ENCODE measurements at regions not wholly inside any gene's neighbourhood (a gene's known extent, or its start where the extent isn't known, plus 50 kb on each side); places are given as distances from the start of the nearest gene placed in this dataset.
A peak's percentile ranks its signal among the peaks of the same experiment; 100 is the strongest.
"Not testable (repeated sequence)": the region's sequence is repeated elsewhere in the genome, so short reads cannot be mapped to it uniquely, and the experiment has no call there.

DNA sequence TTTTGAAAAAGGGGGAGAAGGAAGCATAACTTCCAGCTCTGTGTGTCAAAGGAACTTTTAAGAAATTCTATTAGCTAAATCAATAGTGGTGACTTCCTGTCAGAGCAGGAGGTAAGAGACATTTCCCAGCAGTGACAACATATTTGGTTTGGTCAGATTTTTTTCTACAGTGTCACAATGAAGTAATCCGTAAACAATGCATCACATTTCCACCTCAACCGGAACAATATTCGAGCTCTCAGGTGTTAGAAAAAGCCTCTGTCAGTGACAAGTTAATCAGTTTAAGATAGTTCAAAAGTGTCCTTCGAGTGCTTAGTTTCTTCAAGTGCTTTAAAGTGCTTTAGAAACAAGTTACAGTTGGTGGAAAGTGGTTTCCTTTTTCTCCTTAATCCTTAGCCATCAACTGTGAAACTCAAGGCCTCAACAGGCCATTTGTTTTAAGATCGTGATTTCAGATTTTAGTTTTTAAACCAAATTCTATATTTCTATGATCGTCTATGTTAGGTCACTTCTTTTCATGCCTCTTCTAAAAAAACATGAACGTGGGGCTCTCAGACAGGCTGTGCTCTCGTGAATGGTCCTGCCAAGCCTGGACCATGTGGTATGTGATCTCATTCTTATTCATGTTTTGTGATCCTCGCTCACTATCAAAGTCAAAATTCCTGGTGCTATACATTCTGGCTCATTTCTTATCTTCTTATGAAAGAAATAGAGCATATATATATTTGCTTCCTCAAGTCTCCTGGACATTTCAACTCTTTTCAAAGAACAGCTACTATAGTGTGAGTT, 181.9 kb upstream of the HMHB1 start:
- ATAC-seq (no peak), DNase-seq (ENCODE audit: low spot score) (no peak)
- H3K4me3 Mint-ChIP-seq: no peak overlapping the region
- peaks cover 8% of the 10 kb centered on the region for H3K9me3 Mint-ChIP-seq
- peaks cover 11% of the 10 kb centered on the region for H3K4me1 Mint-ChIP-seq
- H3K27ac Mint-ChIP-seq: no peak overlapping the region
- CTCF ChIA-PET: interaction anchor here (0.5 kb wide), 1 partner anchor 338 kb away, joined by 3 read pairs; no protein-coding TSS in a partner anchor
- POLR2A ChIA-PET: no interaction called here
- TF ChIP-seq GABPB1 (CRISPR knock-in tag; IDR thresholded peaks at IDR 0.05): peak; percentile 70
- no peak for TF ChIP-seq TEAD4 (CRISPR knock-in tag; IDR thresholded peaks at IDR 0.05)
- no peaks in the 10 kb centered on the region for H3K27me3 Mint-ChIP-seq (ENCODE audit: low read depth)
- no peaks in the 10 kb centered on the region for H3K36me3 Mint-ChIP-seq

DNA sequence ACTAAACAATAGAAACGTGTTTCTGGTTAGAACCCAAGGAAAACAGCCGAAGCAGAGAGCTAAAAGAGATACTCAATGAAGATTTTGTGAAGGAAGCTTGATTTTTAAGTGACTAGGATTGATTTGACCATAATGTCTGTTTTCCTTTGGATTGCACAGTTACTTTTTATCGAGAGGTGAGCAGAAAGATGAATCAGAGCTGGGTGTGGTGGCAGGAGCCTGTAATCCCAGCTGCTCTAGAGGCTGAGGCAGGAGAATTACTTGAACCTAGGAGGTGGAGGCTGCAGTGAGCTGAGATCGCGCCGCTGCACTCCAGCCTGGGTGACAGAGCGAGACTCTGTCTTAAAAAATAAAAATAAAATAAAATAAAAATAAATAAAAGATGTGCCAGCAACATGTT, 186.9 kb upstream of the HMHB1 start:
- H3K36me3 Mint-ChIP-seq; H3K4me1 Mint-ChIP-seq; POLR2A ChIA-PET; DNase-seq (ENCODE audit: low spot score); ATAC-seq; CTCF ChIA-PET; H3K27ac Mint-ChIP-seq; H3K27me3 Mint-ChIP-seq (ENCODE audit: low read depth); H3K4me3 Mint-ChIP-seq: not testable (repeated sequence)
- peaks cover 11% of the 10 kb centered on the region for H3K9me3 Mint-ChIP-seq

DNA sequence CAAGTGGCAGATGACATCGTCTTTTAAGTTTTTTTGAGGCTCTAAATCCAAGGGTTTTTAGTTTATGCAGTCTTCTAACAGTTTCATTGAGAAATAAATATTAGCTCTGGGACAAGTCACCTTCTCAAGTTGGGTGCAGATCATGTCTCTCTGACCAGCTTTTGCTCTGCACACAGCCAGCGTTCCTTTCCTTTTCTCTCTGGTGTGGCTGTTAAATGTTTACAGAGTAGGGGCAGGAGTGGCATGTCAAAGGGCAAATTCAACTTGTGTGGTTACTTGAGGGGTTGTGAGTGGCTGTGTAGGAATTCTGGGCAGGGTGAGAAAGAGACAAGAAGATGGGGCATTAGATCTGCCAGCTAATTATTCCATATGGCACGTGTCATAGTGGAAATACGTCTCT, 187.5 kb upstream of the HMHB1 start:
- peaks cover under 1% of the 10 kb centered on the region for H3K4me1 Mint-ChIP-seq
- ChIA-PET POLR2A (no interaction called here), CTCF (no interaction called here)
- H3K27me3 Mint-ChIP-seq (ENCODE audit: low read depth): no peaks in the 10 kb centered on the region
- TF ChIP-seq, protein P1, sequence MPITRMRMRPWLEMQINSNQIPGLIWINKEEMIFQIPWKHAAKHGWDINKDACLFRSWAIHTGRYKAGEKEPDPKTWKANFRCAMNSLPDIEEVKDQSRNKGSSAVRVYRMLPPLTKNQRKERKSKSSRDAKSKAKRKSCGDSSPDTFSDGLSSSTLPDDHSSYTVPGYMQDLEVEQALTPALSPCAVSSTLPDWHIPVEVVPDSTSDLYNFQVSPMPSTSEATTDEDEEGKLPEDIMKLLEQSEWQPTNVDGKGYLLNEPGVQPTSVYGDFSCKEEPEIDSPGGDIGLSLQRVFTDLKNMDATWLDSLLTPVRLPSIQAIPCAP (CRISPR knock-in tag; IDR thresholded peaks at IDR 0.05): no peak
- TF ChIP-seq SMAD3 (CRISPR knock-in tag; IDR thresholded peaks at IDR 0.05; ENCODE audit: borderline replicate concordance): no peak
- TF ChIP-seq, protein P2, sequence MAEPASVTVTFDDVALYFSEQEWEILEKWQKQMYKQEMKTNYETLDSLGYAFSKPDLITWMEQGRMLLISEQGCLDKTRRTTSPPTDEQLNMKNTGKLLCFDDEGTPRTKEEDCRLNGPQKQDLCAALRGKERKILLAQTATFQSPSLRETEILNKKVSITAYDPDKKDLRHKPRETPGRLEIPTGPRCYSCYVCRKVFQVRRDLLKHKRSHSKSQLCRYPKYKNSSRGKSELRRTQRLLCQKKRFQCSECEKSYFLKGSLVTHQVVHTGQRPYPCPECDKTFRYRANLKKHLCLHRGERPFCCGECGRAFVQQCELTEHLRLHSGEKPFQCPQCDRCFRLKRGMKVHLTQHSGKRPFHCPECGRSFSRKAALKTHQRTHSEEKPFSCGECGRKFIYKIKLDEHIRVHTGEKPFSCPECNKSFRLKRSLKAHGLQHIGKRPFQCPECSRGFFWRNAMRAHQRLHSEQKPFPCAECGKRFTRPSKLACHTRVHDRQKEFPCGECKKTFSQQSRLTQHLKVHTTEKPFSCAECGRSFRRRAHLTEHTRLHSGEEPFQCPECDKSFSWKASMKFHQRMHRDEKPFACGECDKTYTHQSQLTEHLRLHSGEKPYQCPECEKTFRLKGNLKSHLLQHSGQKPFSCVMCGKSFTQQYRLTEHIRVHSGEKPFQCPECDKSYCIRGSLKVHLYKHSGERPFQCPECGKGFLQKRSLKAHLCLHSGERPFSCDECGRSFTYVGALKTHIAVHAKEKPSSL (CRISPR knock-in tag; conservative IDR thresholded peaks at IDR 0.05): no peak
- TF ChIP-seq, protein P3, sequence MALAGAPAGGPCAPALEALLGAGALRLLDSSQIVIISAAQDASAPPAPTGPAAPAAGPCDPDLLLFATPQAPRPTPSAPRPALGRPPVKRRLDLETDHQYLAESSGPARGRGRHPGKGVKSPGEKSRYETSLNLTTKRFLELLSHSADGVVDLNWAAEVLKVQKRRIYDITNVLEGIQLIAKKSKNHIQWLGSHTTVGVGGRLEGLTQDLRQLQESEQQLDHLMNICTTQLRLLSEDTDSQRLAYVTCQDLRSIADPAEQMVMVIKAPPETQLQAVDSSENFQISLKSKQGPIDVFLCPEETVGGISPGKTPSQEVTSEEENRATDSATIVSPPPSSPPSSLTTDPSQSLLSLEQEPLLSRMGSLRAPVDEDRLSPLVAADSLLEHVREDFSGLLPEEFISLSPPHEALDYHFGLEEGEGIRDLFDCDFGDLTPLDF (CRISPR knock-in tag; IDR thresholded peaks at IDR 0.05): no peak
- TF ChIP-seq, protein P4, sequence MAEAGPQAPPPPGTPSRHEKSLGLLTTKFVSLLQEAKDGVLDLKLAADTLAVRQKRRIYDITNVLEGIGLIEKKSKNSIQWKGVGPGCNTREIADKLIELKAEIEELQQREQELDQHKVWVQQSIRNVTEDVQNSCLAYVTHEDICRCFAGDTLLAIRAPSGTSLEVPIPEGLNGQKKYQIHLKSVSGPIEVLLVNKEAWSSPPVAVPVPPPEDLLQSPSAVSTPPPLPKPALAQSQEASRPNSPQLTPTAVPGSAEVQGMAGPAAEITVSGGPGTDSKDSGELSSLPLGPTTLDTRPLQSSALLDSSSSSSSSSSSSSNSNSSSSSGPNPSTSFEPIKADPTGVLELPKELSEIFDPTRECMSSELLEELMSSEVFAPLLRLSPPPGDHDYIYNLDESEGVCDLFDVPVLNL (CRISPR knock-in tag; IDR thresholded peaks at IDR 0.05; ENCODE audit: borderline replicate concordance, low read depth): no peak
- TF ChIP-seq, protein P5, sequence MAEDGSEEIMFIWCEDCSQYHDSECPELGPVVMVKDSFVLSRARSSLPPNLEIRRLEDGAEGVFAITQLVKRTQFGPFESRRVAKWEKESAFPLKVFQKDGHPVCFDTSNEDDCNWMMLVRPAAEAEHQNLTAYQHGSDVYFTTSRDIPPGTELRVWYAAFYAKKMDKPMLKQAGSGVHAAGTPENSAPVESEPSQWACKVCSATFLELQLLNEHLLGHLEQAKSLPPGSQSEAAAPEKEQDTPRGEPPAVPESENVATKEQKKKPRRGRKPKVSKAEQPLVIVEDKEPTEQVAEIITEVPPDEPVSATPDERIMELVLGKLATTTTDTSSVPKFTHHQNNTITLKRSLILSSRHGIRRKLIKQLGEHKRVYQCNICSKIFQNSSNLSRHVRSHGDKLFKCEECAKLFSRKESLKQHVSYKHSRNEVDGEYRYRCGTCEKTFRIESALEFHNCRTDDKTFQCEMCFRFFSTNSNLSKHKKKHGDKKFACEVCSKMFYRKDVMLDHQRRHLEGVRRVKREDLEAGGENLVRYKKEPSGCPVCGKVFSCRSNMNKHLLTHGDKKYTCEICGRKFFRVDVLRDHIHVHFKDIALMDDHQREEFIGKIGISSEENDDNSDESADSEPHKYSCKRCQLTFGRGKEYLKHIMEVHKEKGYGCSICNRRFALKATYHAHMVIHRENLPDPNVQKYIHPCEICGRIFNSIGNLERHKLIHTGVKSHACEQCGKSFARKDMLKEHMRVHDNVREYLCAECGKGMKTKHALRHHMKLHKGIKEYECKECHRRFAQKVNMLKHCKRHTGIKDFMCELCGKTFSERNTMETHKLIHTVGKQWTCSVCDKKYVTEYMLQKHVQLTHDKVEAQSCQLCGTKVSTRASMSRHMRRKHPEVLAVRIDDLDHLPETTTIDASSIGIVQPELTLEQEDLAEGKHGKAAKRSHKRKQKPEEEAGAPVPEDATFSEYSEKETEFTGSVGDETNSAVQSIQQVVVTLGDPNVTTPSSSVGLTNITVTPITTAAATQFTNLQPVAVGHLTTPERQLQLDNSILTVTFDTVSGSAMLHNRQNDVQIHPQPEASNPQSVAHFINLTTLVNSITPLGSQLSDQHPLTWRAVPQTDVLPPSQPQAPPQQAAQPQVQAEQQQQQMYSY (CRISPR knock-in tag; IDR thresholded peaks at IDR 0.05): no peak
- no peak for TF ChIP-seq ZNF423 (CRISPR knock-in tag; IDR thresholded peaks at IDR 0.05)
- no peak for TF ChIP-seq GABPB1 (CRISPR knock-in tag; IDR thresholded peaks at IDR 0.05)
- no peak for TF ChIP-seq ZNF317 (CRISPR knock-in tag; IDR thresholded peaks at IDR 0.05; ENCODE audit: borderline replicate concordance, low read depth)
- TF ChIP-seq JUN (CRISPR knock-in tag; IDR thresholded peaks at IDR 0.05): no peak
- no peak for TF ChIP-seq GRHL2 (CRISPR knock-in tag; IDR thresholded peaks at IDR 0.05; ENCODE audit: insufficient replicate concordance, severe bottlenecking)
- no peak for TF ChIP-seq RORB (CRISPR knock-in tag; IDR thresholded peaks at IDR 0.05)
- TF ChIP-seq NR3C1 (CRISPR knock-in tag; conservative IDR thresholded peaks at IDR 0.05; ENCODE audit: low read depth): no peak
- TF ChIP-seq, protein P6, sequence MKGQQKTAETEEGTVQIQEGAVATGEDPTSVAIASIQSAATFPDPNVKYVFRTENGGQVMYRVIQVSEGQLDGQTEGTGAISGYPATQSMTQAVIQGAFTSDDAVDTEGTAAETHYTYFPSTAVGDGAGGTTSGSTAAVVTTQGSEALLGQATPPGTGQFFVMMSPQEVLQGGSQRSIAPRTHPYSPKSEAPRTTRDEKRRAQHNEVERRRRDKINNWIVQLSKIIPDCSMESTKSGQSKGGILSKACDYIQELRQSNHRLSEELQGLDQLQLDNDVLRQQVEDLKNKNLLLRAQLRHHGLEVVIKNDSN (CRISPR knock-in tag; IDR thresholded peaks at IDR 0.05): no peak
- TF ChIP-seq ETV6 (CRISPR knock-in tag; IDR thresholded peaks at IDR 0.05): no peak
- TF ChIP-seq, protein P7, sequence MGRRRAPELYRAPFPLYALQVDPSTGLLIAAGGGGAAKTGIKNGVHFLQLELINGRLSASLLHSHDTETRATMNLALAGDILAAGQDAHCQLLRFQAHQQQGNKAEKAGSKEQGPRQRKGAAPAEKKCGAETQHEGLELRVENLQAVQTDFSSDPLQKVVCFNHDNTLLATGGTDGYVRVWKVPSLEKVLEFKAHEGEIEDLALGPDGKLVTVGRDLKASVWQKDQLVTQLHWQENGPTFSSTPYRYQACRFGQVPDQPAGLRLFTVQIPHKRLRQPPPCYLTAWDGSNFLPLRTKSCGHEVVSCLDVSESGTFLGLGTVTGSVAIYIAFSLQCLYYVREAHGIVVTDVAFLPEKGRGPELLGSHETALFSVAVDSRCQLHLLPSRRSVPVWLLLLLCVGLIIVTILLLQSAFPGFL (CRISPR knock-in tag; IDR thresholded peaks at IDR 0.05; ENCODE audit: borderline replicate concordance): no peak
- H3K4me3 Mint-ChIP-seq: no peak overlapping the region
- no peaks in the 10 kb centered on the region for H3K36me3 Mint-ChIP-seq
- peaks cover 11% of the 10 kb centered on the region for H3K9me3 Mint-ChIP-seq
- no peak overlapping the region for H3K27ac Mint-ChIP-seq
- DNase-seq (ENCODE audit: low spot score): no peak
- no peak for ATAC-seq
